ENCODE measurements at regions not wholly inside any gene's neighbourhood (a gene's known extent, or its start where the extent isn't known, plus 50 kb on each side); places are given as distances from the start of the nearest gene placed in this dataset.

DNA sequence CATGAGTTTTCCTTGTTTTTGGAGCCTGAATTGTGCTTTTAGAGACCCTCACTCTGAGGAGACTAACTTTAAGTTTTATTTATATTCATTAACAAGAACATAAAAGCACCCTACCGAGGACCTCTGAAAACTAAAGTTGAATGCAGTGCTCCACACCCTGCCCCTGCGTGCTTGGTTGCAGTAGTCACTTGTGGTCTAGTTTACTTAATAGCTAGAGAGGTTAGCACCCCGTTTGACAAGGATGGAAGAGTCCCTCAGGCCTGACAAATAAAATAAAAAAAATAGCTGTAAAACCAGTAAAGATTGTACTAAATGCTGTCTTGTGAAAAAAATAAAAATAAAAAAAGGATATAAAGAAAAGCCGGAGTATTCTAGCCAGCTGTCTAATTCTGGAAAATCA, 395.2 kb downstream of the MTX2 start:
- Histone ChIP-seq H3K4me3 (no peak overlapping the region), H3K27me3 (replicated peaks) (peaks cover 9% of the 10 kb centered on the region; the same call in 1 of the 2 replicates), H3K27ac (no peak overlapping the region), H3K36me3 (no peaks in the 10 kb centered on the region), H3K9me3 (replicated peaks) (no peaks in the 10 kb centered on the region), H3K4me1 (replicated peaks) (no peaks in the 10 kb centered on the region)
- no peak for DNase-seq (ENCODE audit: low read depth in 1 of 2, low spot score in 2 of 2)

DNA sequence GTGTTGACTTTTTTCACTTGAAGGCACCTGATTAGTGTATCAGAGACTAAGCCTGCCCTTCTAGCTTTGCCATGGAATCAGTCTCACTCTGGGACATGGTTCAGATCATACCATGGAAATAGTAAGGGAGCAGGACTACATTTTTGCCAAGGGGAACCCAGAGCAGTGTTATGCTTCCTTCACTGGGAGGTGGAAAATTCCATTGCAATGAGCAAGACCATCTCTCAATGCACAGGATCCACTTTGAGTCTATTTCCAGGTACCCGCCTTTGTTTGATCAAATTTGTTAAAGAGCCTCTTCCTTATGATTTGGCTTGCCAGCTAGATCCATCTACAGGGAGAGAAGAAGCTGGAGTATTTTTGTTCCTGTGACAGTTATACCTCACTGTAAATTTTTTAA, 395.8 kb downstream of the MTX2 start:
- H3K4me1 ChIP-seq (replicated peaks) = no peaks in the 10 kb centered on the region
- H3K36me3 ChIP-seq = no peaks in the 10 kb centered on the region
- no peak for DNase-seq (ENCODE audit: low read depth in 1 of 2, low spot score in 2 of 2)
- H3K27ac ChIP-seq = no peak overlapping the region
- no peaks in the 10 kb centered on the region for H3K9me3 ChIP-seq (replicated peaks)
- peaks cover 9% of the 10 kb centered on the region; the same call in 1 of the 2 replicates for H3K27me3 ChIP-seq (replicated peaks)
- no peak overlapping the region for H3K4me3 ChIP-seq

DNA sequence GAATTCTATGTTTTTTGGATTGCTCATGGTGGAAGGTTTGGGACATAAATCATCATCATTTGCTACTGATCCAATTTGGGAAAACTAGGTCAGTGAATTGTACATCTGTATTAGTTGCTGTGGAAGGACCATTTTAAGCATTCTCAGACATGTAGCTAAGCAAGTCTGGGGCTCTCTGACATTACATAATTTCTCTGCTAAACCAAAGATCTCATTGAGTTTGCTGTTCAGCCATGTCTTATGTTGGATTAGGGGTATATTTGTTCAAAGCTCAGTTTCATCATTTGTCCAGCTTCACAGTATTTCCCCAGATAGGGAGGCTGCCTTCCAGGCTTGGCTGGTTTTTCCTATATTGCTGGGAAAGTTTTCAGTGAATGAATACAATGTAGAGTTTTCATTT, 399.7 kb downstream of the MTX2 start:
- Histone ChIP-seq H3K27ac (no peak overlapping the region), H3K9me3 (replicated peaks) (no peaks in the 10 kb centered on the region), H3K4me3 (no peak overlapping the region), H3K27me3 (replicated peaks) (peaks cover 12% of the 10 kb centered on the region; the same call in 1 of the 2 replicates), H3K4me1 (replicated peaks) (no peaks in the 10 kb centered on the region), H3K36me3 (no peaks in the 10 kb centered on the region)
- no peak for DNase-seq (ENCODE audit: low read depth in 1 of 2, low spot score in 2 of 2)

DNA sequence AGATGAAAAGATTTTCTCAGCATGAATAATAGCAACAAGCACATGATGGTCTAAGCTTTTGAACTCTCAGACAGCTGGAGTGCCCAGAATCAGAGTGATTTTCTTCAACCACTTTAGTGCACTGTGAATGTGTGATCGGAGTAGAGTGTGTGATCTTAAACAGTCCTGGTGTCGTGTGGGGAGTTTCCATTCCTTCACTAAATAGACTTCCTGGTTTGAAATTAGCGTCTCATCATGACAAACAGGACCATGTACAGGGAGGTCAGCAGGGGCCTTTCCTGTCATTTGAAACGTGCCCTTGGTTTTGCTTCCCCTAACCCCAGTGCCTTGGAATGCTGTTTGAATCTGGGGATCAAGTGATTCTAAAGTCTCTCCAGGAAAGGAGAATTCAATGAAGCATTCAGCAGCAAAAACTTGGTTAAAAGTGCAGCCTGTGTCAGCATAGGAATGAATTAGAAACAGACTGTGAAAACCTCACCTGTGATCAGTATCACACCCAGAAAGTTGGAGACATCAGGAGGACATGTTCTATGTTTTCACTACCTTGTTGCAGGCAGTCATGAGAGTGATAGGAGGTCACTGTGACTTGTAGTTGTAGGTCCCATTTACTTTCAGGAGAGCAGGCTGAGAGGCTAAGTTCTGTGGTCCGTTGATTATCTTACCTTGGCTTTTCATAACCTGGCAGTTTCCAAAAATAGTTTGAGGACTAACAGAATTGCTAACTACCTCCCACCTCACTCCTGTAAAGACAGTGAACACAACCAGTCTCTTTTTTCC, 400.3 kb downstream of the MTX2 start:
- Histone ChIP-seq H3K27ac (no peak overlapping the region), H3K4me3 (no peak overlapping the region)

DNA sequence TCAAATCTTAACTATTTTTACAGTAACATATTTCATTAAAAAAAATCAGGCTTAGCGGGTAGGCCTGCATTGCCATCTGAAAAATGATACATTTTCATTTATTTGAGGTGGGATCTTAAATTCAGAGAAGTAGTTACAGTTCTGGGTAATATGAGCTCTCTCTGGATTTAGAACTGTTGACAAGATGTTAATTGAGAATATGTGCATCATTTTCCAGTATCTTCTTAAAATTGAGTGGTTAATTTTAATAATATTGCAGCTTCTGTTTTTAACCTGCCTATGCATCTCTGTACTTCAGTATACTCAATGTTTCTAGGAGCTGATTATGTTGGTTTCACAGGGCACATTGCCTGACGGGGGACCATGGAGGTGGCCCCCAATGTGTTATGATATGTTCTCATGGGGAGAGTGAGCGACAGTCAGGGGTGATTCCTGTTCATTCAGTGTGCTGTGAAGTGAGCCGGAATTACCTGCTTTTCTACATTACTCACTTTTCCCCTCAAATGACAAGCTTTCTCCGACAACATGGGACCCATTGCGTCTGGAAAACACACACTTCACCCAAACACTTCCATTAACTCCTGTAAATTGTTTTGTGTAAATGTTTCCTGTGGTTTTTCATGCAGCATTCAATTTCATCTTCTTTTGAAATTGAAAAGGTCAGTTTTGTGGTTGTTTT, 406.2 kb downstream of the MTX2 start:
- H3K27ac ChIP-seq = no peak overlapping the region
- H3K27me3 ChIP-seq (replicated peaks) = peaks cover 9% of the 10 kb centered on the region; the same call in 1 of the 2 replicates
- no peaks in the 10 kb centered on the region for H3K9me3 ChIP-seq (replicated peaks)
- H3K4me3 ChIP-seq = no peak overlapping the region
- DNase-seq (ENCODE audit: low read depth in 1 of 2, low spot score in 2 of 2) = no peak
- no peaks in the 10 kb centered on the region for H3K4me1 ChIP-seq (replicated peaks)
- H3K36me3 ChIP-seq = no peaks in the 10 kb centered on the region

More for the DNA sequence above, 400.3 kb downstream of the MTX2 start:
- DNase-seq (ENCODE audit: low read depth in 1 of 2, low spot score in 2 of 2) = no peak
- Histone ChIP-seq H3K27me3 (replicated peaks) (peaks cover 13% of the 10 kb centered on the region; the same call in 1 of the 2 replicates), H3K4me1 (replicated peaks) (no peaks in the 10 kb centered on the region), H3K9me3 (replicated peaks) (no peaks in the 10 kb centered on the region), H3K36me3 (no peaks in the 10 kb centered on the region)

DNA sequence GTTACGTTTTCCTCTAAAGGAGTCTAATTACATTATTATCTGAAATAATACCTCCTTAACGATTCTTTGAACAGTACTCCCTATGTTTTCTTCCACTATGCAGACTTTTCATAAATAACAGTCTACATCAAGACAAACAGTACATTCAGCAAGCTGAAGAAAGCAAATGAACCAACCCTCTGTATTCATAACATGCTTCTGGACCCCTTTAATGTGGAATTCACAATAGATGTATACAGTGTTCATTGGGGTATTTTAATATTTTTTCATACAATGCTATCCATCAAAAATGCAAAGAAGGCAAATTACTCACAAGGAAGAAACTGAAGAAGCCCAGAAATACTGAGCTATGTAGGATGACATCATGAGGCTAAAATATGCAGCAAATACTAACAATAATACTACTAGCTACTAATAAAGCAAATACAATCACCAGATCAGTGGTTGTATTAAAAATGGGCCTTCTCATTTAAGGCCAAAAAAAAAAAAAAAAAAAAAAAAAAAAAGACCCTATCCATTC, 408.6 kb downstream of the MTX2 start:
- Histone ChIP-seq H3K9me3 (replicated peaks) (no peaks in the 10 kb centered on the region), H3K36me3 (no peaks in the 10 kb centered on the region), H3K27me3 (replicated peaks) (peaks cover 13% of the 10 kb centered on the region; the same call in 1 of the 2 replicates), H3K4me3 (no peak overlapping the region), H3K4me1 (replicated peaks) (no peaks in the 10 kb centered on the region), H3K27ac (no peak overlapping the region)
- DNase-seq (ENCODE audit: low read depth in 1 of 2, low spot score in 2 of 2) = no peak

GRCh38 chr2:176678571-176678970, 409.3 kb downstream of the MTX2 start:
- H3K4me3 ChIP-seq = no peak overlapping the region
- no peak for DNase-seq (ENCODE audit: low read depth in 1 of 2, low spot score in 2 of 2)

GRCh38 chr2:176679061-176679669, 409.9 kb downstream of the MTX2 start:
- DNase-seq (ENCODE audit: low read depth in 1 of 2, low spot score in 2 of 2) = no peak
- Histone ChIP-seq H3K9me3 (replicated peaks) (no peaks in the 10 kb centered on the region), H3K27ac (no peak overlapping the region), H3K4me3 (no peak overlapping the region), H3K36me3 (no peaks in the 10 kb centered on the region), H3K4me1 (replicated peaks) (no peaks in the 10 kb centered on the region), H3K27me3 (replicated peaks) (peaks cover 19% of the 10 kb centered on the region; the same call in 1 of the 2 replicates)

More at GRCh38 chr2:176678571-176678970, 409.3 kb downstream of the MTX2 start:
- Histone ChIP-seq H3K27me3 (replicated peaks) (peaks cover 19% of the 10 kb centered on the region; the same call in 1 of the 2 replicates), H3K4me1 (replicated peaks) (no peaks in the 10 kb centered on the region), H3K36me3 (no peaks in the 10 kb centered on the region), H3K27ac (no peak overlapping the region), H3K9me3 (replicated peaks) (no peaks in the 10 kb centered on the region)

- Histone ChIP-seq H3K9me3 (replicated peaks) (no peaks in the 10 kb centered on the region), H3K4me3 (no peak overlapping the region), H3K4me1 (replicated peaks) (no peaks in the 10 kb centered on the region), H3K36me3 (no peaks in the 10 kb centered on the region), H3K27me3 (replicated peaks) (peaks cover 10% of the 10 kb centered on the region; the same call in 1 of the 2 replicates), H3K27ac (no peak overlapping the region)
- DNase-seq (ENCODE audit: low read depth in 1 of 2, low spot score in 2 of 2) = no peak
These were observed 411.8 kb downstream of the MTX2 start for GRCh38 chr2:176680916-176681516.

DNA sequence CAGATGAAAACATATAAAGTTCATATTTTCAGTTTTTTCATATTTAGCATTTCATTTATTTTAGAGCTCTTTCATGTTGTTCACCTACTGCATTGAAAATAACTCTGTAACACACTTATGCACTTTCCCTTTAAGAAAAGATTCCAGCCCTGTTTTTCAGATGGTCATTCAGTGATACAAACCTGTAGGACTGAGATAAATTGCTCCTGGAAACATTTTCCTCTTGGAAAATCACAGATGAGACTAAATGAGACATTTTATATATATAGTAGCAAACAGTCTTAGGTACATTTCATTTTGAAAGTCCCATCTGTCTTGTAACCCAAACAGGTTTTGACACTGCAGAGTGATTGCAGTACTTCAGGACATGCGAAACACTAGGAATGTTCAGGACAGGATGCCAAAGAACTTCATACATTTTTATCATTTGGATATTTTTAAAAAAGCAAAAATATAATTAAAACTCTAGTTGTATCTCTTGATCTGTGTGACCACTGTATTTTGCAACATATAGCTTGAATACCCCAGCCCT, 412.4 kb downstream of the MTX2 start:
- Histone ChIP-seq H3K27me3 (replicated peaks) (peaks cover 10% of the 10 kb centered on the region; the same call in 1 of the 2 replicates), H3K4me1 (replicated peaks) (no peaks in the 10 kb centered on the region), H3K4me3 (no peak overlapping the region), H3K27ac (no peak overlapping the region), H3K9me3 (replicated peaks) (no peaks in the 10 kb centered on the region), H3K36me3 (no peaks in the 10 kb centered on the region)
- DNase-seq (ENCODE audit: low read depth in 1 of 2, low spot score in 2 of 2) = no peak

- Histone ChIP-seq H3K27me3 (replicated peaks) (peaks cover 10% of the 10 kb centered on the region; the same call in 1 of the 2 replicates), H3K4me3 (no peak overlapping the region), H3K4me1 (replicated peaks) (no peaks in the 10 kb centered on the region), H3K36me3 (no peaks in the 10 kb centered on the region), H3K27ac (no peak overlapping the region), H3K9me3 (replicated peaks) (no peaks in the 10 kb centered on the region)
- no peak for DNase-seq (ENCODE audit: low read depth in 1 of 2, low spot score in 2 of 2)
These were observed 413.0 kb downstream of the MTX2 start for GRCh38 chr2:176682278-176682677.

- Histone ChIP-seq H3K27me3 (replicated peaks) (peaks cover 10% of the 10 kb centered on the region; the same call in 1 of the 2 replicates), H3K4me3 (no peak overlapping the region), H3K27ac (no peak overlapping the region), H3K36me3 (no peaks in the 10 kb centered on the region), H3K4me1 (replicated peaks) (no peaks in the 10 kb centered on the region), H3K9me3 (replicated peaks) (no peaks in the 10 kb centered on the region)
- no peak for DNase-seq (ENCODE audit: low read depth in 1 of 2, low spot score in 2 of 2)
These were observed 414.4 kb downstream of the MTX2 start for GRCh38 chr2:176683618-176684111.

DNA sequence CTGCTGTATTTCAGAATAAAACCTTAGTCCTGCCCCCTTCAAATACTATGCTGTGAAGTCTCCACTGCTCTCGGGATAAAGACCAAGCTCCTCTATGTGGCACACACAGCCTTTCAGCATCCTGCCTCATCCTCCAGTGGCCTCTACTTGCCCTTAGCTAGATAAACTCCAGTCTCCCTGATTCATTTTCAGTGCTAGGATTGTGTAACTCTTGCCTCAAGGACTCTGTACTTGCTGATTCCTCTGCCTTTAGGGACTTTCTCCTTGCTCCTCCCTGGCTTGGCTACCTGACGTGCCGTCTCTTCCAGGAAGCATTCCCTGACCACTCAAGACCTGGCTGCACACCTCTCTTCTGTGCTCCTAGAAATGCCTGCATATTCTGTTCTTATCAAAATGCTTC, 416.7 kb downstream of the MTX2 start:
- Histone ChIP-seq H3K27ac (no peak overlapping the region), H3K4me3 (no peak overlapping the region), H3K4me1 (replicated peaks) (no peaks in the 10 kb centered on the region), H3K36me3 (no peaks in the 10 kb centered on the region), H3K9me3 (replicated peaks) (no peaks in the 10 kb centered on the region), H3K27me3 (replicated peaks) (peaks cover 7% of the 10 kb centered on the region; the same call in 1 of the 2 replicates)
- DNase-seq (ENCODE audit: low read depth in 1 of 2, low spot score in 2 of 2) = no peak

Data from SJSA1 (cell line).